CD4-positive, CD25-positive, alpha-beta regulatory T cell (primary cell): ENCODE measurements at regions not wholly inside any gene's neighbourhood (a gene's known extent, or its start where the extent isn't known, plus 50 kb on each side); places are given as distances from the start of the nearest gene placed in this dataset.

Experiments
- ATAC-seq, 2 donors: fragments of 150-1000 bp; cut with Tn5 transposase; one replicate each; pipeline ENCODE4 v1.10.0; 2021; ENCODE audit warnings: low read depth in 2 of 2, moderate number of reproducible peaks in 2 of 2, moderate library complexity in 1 of 2
- DNase-seq, 3 donors: peaks; one replicate each; pipeline versions ENCODE4 v3.0.0 to v3.0.0-alpha.2; 2012 to 2022; ENCODE audit warnings: mixed read lengths in 1 of 3
- H3K27ac ChIP-seq: one replicate; pipeline ENCODE4 v1.7.0; 2013; ENCODE audit warnings: mild to moderate bottlenecking, low read length; ENCODE audit not compliant: insufficient read depth, poor library complexity, severe bottlenecking
- H3K27me3 ChIP-seq: one replicate; pipeline ENCODE4 v1.7.0; 2013; ENCODE audit warnings: low read length; ENCODE audit not compliant: control insufficient read depth, insufficient read depth
- H3K36me3 ChIP-seq: one replicate; pipeline ENCODE4 v1.7.0; 2013; ENCODE audit warnings: mild to moderate bottlenecking, low read length, moderate library complexity; ENCODE audit not compliant: control insufficient read depth, insufficient read depth
- H3K4me1 ChIP-seq: 2 replicates; pipeline ENCODE4 v1.7.0; 2013; ENCODE audit warnings: mild to moderate bottlenecking, low read length; ENCODE audit not compliant: insufficient read depth, control insufficient read depth, poor library complexity, severe bottlenecking
- H3K4me3 ChIP-seq: one replicate; pipeline ENCODE4 v1.7.0; 2013; ENCODE audit warnings: low read depth, mild to moderate bottlenecking, low read length, moderate library complexity
- H3K9me3 ChIP-seq, 2 experiments: 1 replicate in 1 of 2; 2 replicates in 1 of 2; pipeline ENCODE4 v1.7.0; 2013; ENCODE audit warnings: low read length in 2 of 2, mild to moderate bottlenecking in 1 of 2, moderate library complexity in 1 of 2; ENCODE audit not compliant: control insufficient read depth in 2 of 2
- H3K27ac Mint-ChIP-seq, 3 donors: one replicate each; pipeline ENCODE4 v1.8.0; 2020 to 2022; ENCODE audit warnings: mild to moderate bottlenecking in 3 of 3, mixed read lengths in 3 of 3, moderate library complexity in 2 of 3
- H3K27me3 Mint-ChIP-seq: one replicate; pipeline ENCODE4 v1.8.0; 2022; ENCODE audit warnings: mild to moderate bottlenecking, mixed read lengths
- H3K36me3 Mint-ChIP-seq: one replicate; pipeline ENCODE4 v1.8.0; 2020; ENCODE audit warnings: mixed read lengths
- H3K4me1 Mint-ChIP-seq, 4 donors: one replicate each; pipeline ENCODE4 v1.8.0; 2020 to 2022; ENCODE audit warnings: mixed read lengths in 4 of 4, mild to moderate bottlenecking in 1 of 4
- H3K4me3 Mint-ChIP-seq, 4 donors: one replicate each; pipeline ENCODE4 v1.8.0; 2020 to 2022; ENCODE audit warnings: mild to moderate bottlenecking in 4 of 4, mixed read lengths in 4 of 4, moderate library complexity in 3 of 4
- H3K9me3 Mint-ChIP-seq, 7 donors: one replicate each; pipeline ENCODE4 v1.8.0; 2020 to 2022; ENCODE audit warnings: mixed read lengths in 7 of 7, mild to moderate bottlenecking in 3 of 7, moderate library complexity in 2 of 7

GRCh38 chr2:122447237-122447636 lies 691.8 kb downstream of the TSN start:
- no peaks in the 10 kb centered on the region for H3K36me3 Mint-ChIP-seq
- H3K4me1 Mint-ChIP-seq, result no peaks in the 10 kb centered on the region
- no peak overlapping the region for H3K4me3 ChIP-seq
- no peak for ATAC-seq
- H3K9me3 Mint-ChIP-seq, result peaks cover 0 to 4% (median 2%) of the 10 kb centered on the region in 7 donors
- DNase-seq, result no peak
- H3K27me3 Mint-ChIP-seq, result no peaks in the 10 kb centered on the region
- no peaks in the 10 kb centered on the region for H3K9me3 ChIP-seq
- no peak overlapping the region for H3K4me3 Mint-ChIP-seq
- H3K27ac Mint-ChIP-seq, result no peak overlapping the region
- H3K27ac ChIP-seq, result no peak overlapping the region
- no peaks in the 10 kb centered on the region for H3K36me3 ChIP-seq
- H3K27me3 ChIP-seq, result no peaks in the 10 kb centered on the region
- H3K4me1 ChIP-seq, result no peaks in the 10 kb centered on the region

- no peak overlapping the region for H3K27ac Mint-ChIP-seq
- peaks cover 2 to 19% (median 4%) of the 10 kb centered on the region in 7 donors for H3K9me3 Mint-ChIP-seq
- DNase-seq (peak in 1 of 3 donors; percentile 16), ATAC-seq (no peak)
- Histone ChIP-seq H3K36me3 (no peaks in the 10 kb centered on the region), H3K4me1 (no peaks in the 10 kb centered on the region), H3K27me3 (no peaks in the 10 kb centered on the region), H3K27ac (no peak overlapping the region), H3K4me3 (no peak overlapping the region), H3K9me3 (no peaks in the 10 kb centered on the region)
- no peaks in the 10 kb centered on the region for H3K27me3 Mint-ChIP-seq
- H3K36me3 Mint-ChIP-seq, result no peaks in the 10 kb centered on the region
- H3K4me3 Mint-ChIP-seq, result no peak overlapping the region
- no peaks in the 10 kb centered on the region for H3K4me1 Mint-ChIP-seq
Observed at GRCh38 chr2:122451040-122451439, 695.6 kb downstream of the TSN start.

- Mint-ChIP-seq H3K9me3 (peaks cover 2 to 22% (median 4%) of the 10 kb centered on the region in 7 donors), H3K27me3 (no peaks in the 10 kb centered on the region), H3K36me3 (no peaks in the 10 kb centered on the region), H3K4me1 (no peaks in the 10 kb centered on the region), H3K4me3 (no peak overlapping the region), H3K27ac (no peak overlapping the region)
- no peak for DNase-seq
- ATAC-seq, result no peak
- Histone ChIP-seq H3K27ac (no peak overlapping the region), H3K4me1 (no peaks in the 10 kb centered on the region), H3K36me3 (no peaks in the 10 kb centered on the region), H3K4me3 (no peak overlapping the region), H3K27me3 (no peaks in the 10 kb centered on the region), H3K9me3 (no peaks in the 10 kb centered on the region)
Observed at GRCh38 chr2:122451697-122452096, 696.2 kb downstream of the TSN start.

GRCh38 chr2:122469147-122469546 lies 713.7 kb downstream of the TSN start:
- H3K9me3 ChIP-seq, result no peaks in the 10 kb centered on the region
- no peaks in the 10 kb centered on the region for H3K4me1 Mint-ChIP-seq
- H3K27me3 ChIP-seq, result no peaks in the 10 kb centered on the region
- H3K4me3 Mint-ChIP-seq, result no peak overlapping the region
- no peaks in the 10 kb centered on the region for H3K36me3 Mint-ChIP-seq
- H3K4me1 ChIP-seq, result no peaks in the 10 kb centered on the region
- H3K27me3 Mint-ChIP-seq, result no peaks in the 10 kb centered on the region
- H3K27ac ChIP-seq, result no peak overlapping the region
- no peak for ATAC-seq
- H3K4me3 ChIP-seq, result no peak overlapping the region
- DNase-seq, result no peak
- H3K9me3 Mint-ChIP-seq, result peaks cover 0 to 4% (median 0%) of the 10 kb centered on the region in 7 donors
- H3K27ac Mint-ChIP-seq, result no peak overlapping the region
- H3K36me3 ChIP-seq, result no peaks in the 10 kb centered on the region

GRCh38 chr2:122471753-122472152 lies 716.3 kb downstream of the TSN start:
- Histone ChIP-seq H3K27ac (no peak overlapping the region), H3K4me1 (no peaks in the 10 kb centered on the region), H3K36me3 (no peaks in the 10 kb centered on the region), H3K27me3 (no peaks in the 10 kb centered on the region), H3K4me3 (no peak overlapping the region), H3K9me3 (peaks cover 0 to 3% of the 10 kb centered on the region in 2 experiments)
- no peak overlapping the region for H3K4me3 Mint-ChIP-seq
- no peak for ATAC-seq
- H3K27me3 Mint-ChIP-seq, result no peaks in the 10 kb centered on the region
- DNase-seq, result no peak
- H3K27ac Mint-ChIP-seq, result no peak overlapping the region
- no peaks in the 10 kb centered on the region for H3K36me3 Mint-ChIP-seq
- peaks cover 0 to 10% (median 0%) of the 10 kb centered on the region in 7 donors for H3K9me3 Mint-ChIP-seq
- no peaks in the 10 kb centered on the region for H3K4me1 Mint-ChIP-seq

GRCh38 chr2:122478117-122478516 lies 722.7 kb downstream of the TSN start:
- Histone ChIP-seq H3K4me1 (no peaks in the 10 kb centered on the region), H3K27ac (no peak overlapping the region), H3K36me3 (no peaks in the 10 kb centered on the region), H3K4me3 (no peak overlapping the region), H3K9me3 (peaks cover 0 to 3% of the 10 kb centered on the region in 2 experiments), H3K27me3 (no peaks in the 10 kb centered on the region)
- no peaks in the 10 kb centered on the region for H3K4me1 Mint-ChIP-seq
- peaks cover 0 to 7% (median 3%) of the 10 kb centered on the region in 7 donors for H3K9me3 Mint-ChIP-seq
- DNase-seq, result no peak
- H3K27ac Mint-ChIP-seq, result no peak overlapping the region
- H3K4me3 Mint-ChIP-seq, result no peak overlapping the region
- no peaks in the 10 kb centered on the region for H3K27me3 Mint-ChIP-seq
- no peaks in the 10 kb centered on the region for H3K36me3 Mint-ChIP-seq
- no peak for ATAC-seq

- no peaks in the 10 kb centered on the region for H3K27me3 ChIP-seq
- Mint-ChIP-seq H3K27ac (no peak overlapping the region), H3K36me3 (no peaks in the 10 kb centered on the region), H3K27me3 (no peaks in the 10 kb centered on the region), H3K9me3 (peaks cover 0 to 7% (median 3%) of the 10 kb centered on the region in 7 donors), H3K4me3 (no peak overlapping the region), H3K4me1 (no peaks in the 10 kb centered on the region)
- H3K27ac ChIP-seq, result no peak overlapping the region
- H3K4me1 ChIP-seq, result no peaks in the 10 kb centered on the region
- ATAC-seq, result no peak
- peaks cover 0 to 3% of the 10 kb centered on the region in 2 experiments for H3K9me3 ChIP-seq
- DNase-seq, result no peak
- H3K36me3 ChIP-seq, result no peaks in the 10 kb centered on the region
- no peak overlapping the region for H3K4me3 ChIP-seq
Observed at GRCh38 chr2:122478771-122479170, 723.3 kb downstream of the TSN start.

- Histone ChIP-seq H3K27me3 (no peaks in the 10 kb centered on the region), H3K9me3 (no peaks in the 10 kb centered on the region), H3K4me1 (no peaks in the 10 kb centered on the region), H3K4me3 (no peak overlapping the region), H3K27ac (no peak overlapping the region), H3K36me3 (no peaks in the 10 kb centered on the region)
- no peak for ATAC-seq
- H3K9me3 Mint-ChIP-seq, result peaks cover 0 to 7% (median 3%) of the 10 kb centered on the region in 7 donors
- no peak overlapping the region for H3K4me3 Mint-ChIP-seq
- no peak overlapping the region for H3K27ac Mint-ChIP-seq
- DNase-seq, result no peak
- no peaks in the 10 kb centered on the region for H3K36me3 Mint-ChIP-seq
- no peaks in the 10 kb centered on the region for H3K4me1 Mint-ChIP-seq
- H3K27me3 Mint-ChIP-seq, result no peaks in the 10 kb centered on the region
Observed at GRCh38 chr2:122480501-122481243, 725.2 kb downstream of the TSN start.
